Trophoblast cell (in vitro differentiated cells and primary cell): ENCODE measurements at regions not wholly inside any gene's neighbourhood (a gene's known extent, or its start where the extent isn't known, plus 50 kb on each side); places are given as distances from the start of the nearest gene placed in this dataset.
A peak's percentile ranks its signal among the peaks of the same experiment; 100 is the strongest.

Experiments
- DNase-seq, 2 donors: peaks; one replicate each; pipeline ENCODE4 v3.0.0-alpha.2; 2016
- H2AFZ ChIP-seq: 2 replicates; pipeline ENCODE4 v1.6.1; 2013; ENCODE audit warnings: low read length, moderate library complexity, mild to moderate bottlenecking; ENCODE audit not compliant: insufficient read depth, poor library complexity
- H2AK5ac ChIP-seq: 2 replicates; pipeline ENCODE4 v1.6.1; 2013; ENCODE audit warnings: mild to moderate bottlenecking, low read length
- H2BK120ac ChIP-seq: 2 replicates; pipeline ENCODE4 v1.6.1; 2013; ENCODE audit warnings: low read length, mild to moderate bottlenecking, moderate library complexity; ENCODE audit not compliant: insufficient read depth, poor library complexity
- H2BK12ac ChIP-seq: 2 replicates; pipeline ENCODE4 v1.6.1; 2013; ENCODE audit warnings: mild to moderate bottlenecking, low read length, moderate library complexity
- H2BK5ac ChIP-seq: 2 replicates; pipeline ENCODE4 v1.6.1; 2013; ENCODE audit warnings: low read length, low read depth, moderate library complexity, mild to moderate bottlenecking; ENCODE audit not compliant: poor library complexity
- H3K14ac ChIP-seq: 2 replicates; pipeline ENCODE4 v1.6.1; 2013; ENCODE audit warnings: mild to moderate bottlenecking, low read length
- H3K18ac ChIP-seq: 2 replicates; pipeline ENCODE4 v1.6.1; 2013; ENCODE audit warnings: mild to moderate bottlenecking, low read length
- H3K23ac ChIP-seq: 2 replicates; pipeline ENCODE4 v1.6.1; 2013; ENCODE audit warnings: low read length
- H3K27ac ChIP-seq: 2 replicates; pipeline ENCODE4 v1.5.1; 2013; ENCODE audit warnings: low read depth, mild to moderate bottlenecking, inconsistent platforms, low read length, moderate library complexity
- H3K27me3 ChIP-seq: 2 replicates; pipeline ENCODE4 v1.6.1; 2013; ENCODE audit warnings: inconsistent platforms, mild to moderate bottlenecking, low read length, moderate library complexity; ENCODE audit not compliant: insufficient read depth
- H3K36me3 ChIP-seq, 2 experiments: 1 replicate in 1 of 2; 2 replicates in 1 of 2; pipeline ENCODE4 v1.6.1; 2013; ENCODE audit warnings: low read length in 2 of 2, mild to moderate bottlenecking in 2 of 2, moderate library complexity in 1 of 2; ENCODE audit not compliant: insufficient read depth in 2 of 2, control insufficient read depth in 1 of 2
- H3K4ac ChIP-seq: 2 replicates; pipeline ENCODE4 v1.6.1; 2013; ENCODE audit warnings: low read depth, mild to moderate bottlenecking, low read length, moderate library complexity
- H3K4me1 ChIP-seq, 2 experiments: 1 replicate in 1 of 2; 2 replicates in 1 of 2; pipeline ENCODE4 v1.6.1; 2013; ENCODE audit warnings: low read length in 2 of 2, mild to moderate bottlenecking in 2 of 2, moderate library complexity in 1 of 2; ENCODE audit not compliant: insufficient read depth in 2 of 2, control insufficient read depth in 1 of 2
- H3K4me2 ChIP-seq: 2 replicates; pipeline ENCODE4 v1.6.1; 2013; ENCODE audit warnings: inconsistent platforms, mild to moderate bottlenecking, low read length, moderate library complexity
- H3K4me3 ChIP-seq: 2 replicates; pipeline ENCODE4 v1.5.1; 2013; ENCODE audit warnings: mild to moderate bottlenecking, low read depth, low read length, inconsistent platforms
- H3K79me1 ChIP-seq: one replicate; pipeline ENCODE4 v1.6.1; 2013; ENCODE audit warnings: low read length
- H3K79me2 ChIP-seq: 2 replicates; pipeline ENCODE4 v1.6.1; 2013; ENCODE audit warnings: low read length, mild to moderate bottlenecking; ENCODE audit not compliant: control insufficient read depth, insufficient read depth, poor library complexity
- H3K9ac ChIP-seq: 2 replicates; pipeline ENCODE4 v1.6.1; 2013; ENCODE audit warnings: mild to moderate bottlenecking, low read length
- H3K9me3 ChIP-seq: 2 replicates; pipeline ENCODE4 v1.6.1; 2013; ENCODE audit warnings: low read depth, mild to moderate bottlenecking, control low read depth, inconsistent platforms, low read length; ENCODE audit not compliant: insufficient read depth
- H4K12ac ChIP-seq: 2 replicates; pipeline ENCODE4 v1.6.1; 2013; ENCODE audit warnings: low read depth, mild to moderate bottlenecking, low read length, moderate library complexity
- H4K8ac ChIP-seq: 2 replicates; pipeline ENCODE4 v1.6.1; 2013; ENCODE audit warnings: low read depth, mild to moderate bottlenecking, low read length, moderate library complexity
- H4K91ac ChIP-seq: one replicate; pipeline ENCODE4 v1.6.1; 2013; ENCODE audit warnings: low read depth, mild to moderate bottlenecking, low read length, moderate library complexity
- WGBS: extraction: QIAGEN DNeasy Blood & Tissue Kit; methylation state at CpG from one replicate; pipeline ENCODE4 v1.1.7; 2013; ENCODE audit warnings: missing lambda C conversion rate; ENCODE audit not compliant: insufficient read length, insufficient coverage; ENCODE audit errors: extremely low coverage; 5-methylcytosine and 5-hydroxymethylcytosine counted together

GRCh38 chr16:87198881-87199280, 118.3 kb downstream of the C16orf95 start:
- H3K27me3 ChIP-seq = no peaks in the 10 kb centered on the region
- peak overlapping the region; percentile 16 for H2BK12ac ChIP-seq
- H4K8ac ChIP-seq = no peak overlapping the region
- no peaks in the 10 kb centered on the region for H3K79me2 ChIP-seq
- no peak overlapping the region for H3K4ac ChIP-seq
- no peaks in the 10 kb centered on the region for H3K36me3 ChIP-seq
- DNase-seq = no peak
- no peak overlapping the region for H2AFZ ChIP-seq
- H3K18ac ChIP-seq = no peak overlapping the region
- H3K9ac ChIP-seq = no peak overlapping the region
- no peak overlapping the region for H4K12ac ChIP-seq
- no peak overlapping the region for H3K27ac ChIP-seq
- no peak overlapping the region for H3K4me3 ChIP-seq
- no peak overlapping the region for H3K4me2 ChIP-seq
- H3K79me1 ChIP-seq = peaks cover 3% of the 10 kb centered on the region
- H3K9me3 ChIP-seq = peaks cover 5% of the 10 kb centered on the region
- H2BK5ac ChIP-seq = no peak overlapping the region
- no peak overlapping the region for H3K23ac ChIP-seq
- no peak overlapping the region for H2AK5ac ChIP-seq
- H3K14ac ChIP-seq = no peak overlapping the region
- H2BK120ac ChIP-seq = no peak overlapping the region
- no CpG with 5 or more reads among the region's 8 CpGs for WGBS
- H3K4me1 ChIP-seq = peaks cover 3 to 5% of the 10 kb centered on the region in 2 experiments
- H4K91ac ChIP-seq = no peak overlapping the region

- Histone ChIP-seq H4K12ac (no peak overlapping the region), H2AFZ (no peak overlapping the region), H3K27me3 (no peaks in the 10 kb centered on the region), H3K4me3 (no peak overlapping the region), H3K4me1 (peaks cover 3 to 5% of the 10 kb centered on the region in 2 experiments), H3K14ac (no peak overlapping the region), H3K79me1 (peaks cover 3% of the 10 kb centered on the region), H3K4me2 (no peak overlapping the region), H4K8ac (no peak overlapping the region), H2AK5ac (no peak overlapping the region), H3K36me3 (no peaks in the 10 kb centered on the region), H3K23ac (no peak overlapping the region), H2BK120ac (no peak overlapping the region), H3K18ac (no peak overlapping the region), H3K79me2 (no peaks in the 10 kb centered on the region), H3K9me3 (peaks cover 5% of the 10 kb centered on the region), H3K27ac (no peak overlapping the region), H3K9ac (no peak overlapping the region), H2BK12ac (no peak overlapping the region), H4K91ac (no peak overlapping the region), H2BK5ac (no peak overlapping the region), H3K4ac (no peak overlapping the region)
- WGBS = no CpG with 5 or more reads among the region's 3 CpGs
- DNase-seq = no peak
Measured at GRCh38 chr16:87199379-87199778, 117.8 kb downstream of the C16orf95 start.

GRCh38 chr16:87199901-87200300, 117.3 kb downstream of the C16orf95 start:
- H3K9me3 ChIP-seq = peaks cover 5% of the 10 kb centered on the region
- no peak overlapping the region for H2AFZ ChIP-seq
- no peak overlapping the region for H2BK120ac ChIP-seq
- peak overlapping the region; percentile 4 for H4K91ac ChIP-seq
- no peak overlapping the region for H3K14ac ChIP-seq
- H2AK5ac ChIP-seq = no peak overlapping the region
- WGBS = no CpG with 5 or more reads among the region's 7 CpGs
- no peak overlapping the region for H2BK12ac ChIP-seq
- H3K4ac ChIP-seq = no peak overlapping the region
- H4K8ac ChIP-seq = no peak overlapping the region
- no peaks in the 10 kb centered on the region for H3K36me3 ChIP-seq
- peaks cover 3 to 5% of the 10 kb centered on the region in 2 experiments for H3K4me1 ChIP-seq
- H3K27me3 ChIP-seq = no peaks in the 10 kb centered on the region
- no peak overlapping the region for H2BK5ac ChIP-seq
- no peaks in the 10 kb centered on the region for H3K79me2 ChIP-seq
- no peak overlapping the region for H4K12ac ChIP-seq
- H3K27ac ChIP-seq = no peak overlapping the region
- DNase-seq = no peak
- no peak overlapping the region for H3K9ac ChIP-seq
- no peak overlapping the region for H3K23ac ChIP-seq
- H3K4me3 ChIP-seq = no peak overlapping the region
- no peak overlapping the region for H3K4me2 ChIP-seq
- peaks cover 3% of the 10 kb centered on the region for H3K79me1 ChIP-seq
- no peak overlapping the region for H3K18ac ChIP-seq

DNA sequence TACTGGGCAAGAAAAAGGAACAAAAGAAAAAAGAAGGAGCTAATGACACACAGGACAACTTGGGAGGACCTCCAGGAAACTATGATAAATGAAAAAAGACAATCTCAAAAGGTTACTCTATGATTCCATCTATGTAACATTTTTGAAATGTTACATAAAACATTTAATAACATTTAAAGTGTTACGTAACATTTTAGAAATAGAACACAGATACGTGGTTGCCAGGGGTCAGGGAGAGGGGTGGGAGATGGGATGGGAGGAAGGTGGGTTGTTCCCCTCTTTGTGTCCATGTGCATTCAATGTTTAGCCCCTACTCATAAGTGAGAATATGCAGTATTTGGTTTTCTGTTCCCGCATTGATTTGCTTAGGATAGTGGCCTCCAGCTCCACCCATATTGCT, 116.6 kb downstream of the C16orf95 start:
- Histone ChIP-seq H3K14ac (no peak overlapping the region), H3K23ac (no peak overlapping the region), H2BK12ac (no peak overlapping the region), H3K4me2 (no peak overlapping the region), H2BK120ac (no peak overlapping the region), H3K79me1 (peaks cover 3% of the 10 kb centered on the region), H3K4ac (no peak overlapping the region), H3K27me3 (no peaks in the 10 kb centered on the region), H2AK5ac (no peak overlapping the region), H3K9me3 (peaks cover 5% of the 10 kb centered on the region), H3K18ac (no peak overlapping the region), H3K27ac (no peak overlapping the region), H3K4me1 (peaks cover 3 to 5% of the 10 kb centered on the region in 2 experiments), H4K91ac (no peak overlapping the region), H3K4me3 (no peak overlapping the region), H3K79me2 (no peaks in the 10 kb centered on the region), H3K9ac (no peak overlapping the region), H4K12ac (no peak overlapping the region), H3K36me3 (no peaks in the 10 kb centered on the region), H2AFZ (no peak overlapping the region), H2BK5ac (no peak overlapping the region), H4K8ac (no peak overlapping the region)
- no peak for DNase-seq
- WGBS = no CpG with 5 or more reads among the region's 3 CpGs
